ENCODE measurements at regions not wholly inside any gene's neighbourhood (a gene's known extent, or its start where the extent isn't known, plus 50 kb on each side); places are given as distances from the start of the nearest gene placed in this dataset.

DNA sequence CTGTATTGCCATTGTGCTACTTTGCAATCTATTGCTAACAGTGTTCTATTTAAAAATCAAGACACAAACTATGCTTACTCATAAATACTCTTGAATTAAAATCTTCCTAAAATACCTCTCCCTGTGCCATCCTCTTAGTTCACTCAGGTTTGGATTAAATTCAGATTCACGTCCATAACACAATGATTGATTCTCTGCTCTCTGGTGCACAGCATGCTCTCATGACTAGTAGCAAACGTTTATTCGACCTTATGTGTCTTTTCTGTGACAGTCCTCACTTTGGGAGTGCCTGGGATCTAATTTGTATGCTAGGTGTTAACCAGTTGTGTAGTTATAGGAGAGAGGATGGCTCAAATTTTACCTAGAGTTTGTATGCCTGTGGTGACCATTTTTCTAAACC lies 270.4 kb upstream of the FKBP1C start:
- TF ChIP-seq MAX (IDR thresholded peaks at IDR 0.05) (no peak), FOSL2 (IDR thresholded peaks at IDR 0.05) (no peak), FOSL2 (CRISPR knock-in tag; IDR thresholded peaks at IDR 0.05) (no peak), KDM1A (IDR thresholded peaks at IDR 0.05; ENCODE audit: low read depth) (no peak), RARB (CRISPR knock-in tag; IDR thresholded peaks at IDR 0.05) (no peak), MAFK (IDR thresholded peaks at IDR 0.05; ENCODE audit: partially characterized antibody) (no peak), REST (IDR thresholded peaks at IDR 0.05) (no peak), GATA3 (IDR thresholded peaks at IDR 0.05; ENCODE audit: borderline replicate concordance) (no peak)
- TF ChIP-seq, protein P1, sequence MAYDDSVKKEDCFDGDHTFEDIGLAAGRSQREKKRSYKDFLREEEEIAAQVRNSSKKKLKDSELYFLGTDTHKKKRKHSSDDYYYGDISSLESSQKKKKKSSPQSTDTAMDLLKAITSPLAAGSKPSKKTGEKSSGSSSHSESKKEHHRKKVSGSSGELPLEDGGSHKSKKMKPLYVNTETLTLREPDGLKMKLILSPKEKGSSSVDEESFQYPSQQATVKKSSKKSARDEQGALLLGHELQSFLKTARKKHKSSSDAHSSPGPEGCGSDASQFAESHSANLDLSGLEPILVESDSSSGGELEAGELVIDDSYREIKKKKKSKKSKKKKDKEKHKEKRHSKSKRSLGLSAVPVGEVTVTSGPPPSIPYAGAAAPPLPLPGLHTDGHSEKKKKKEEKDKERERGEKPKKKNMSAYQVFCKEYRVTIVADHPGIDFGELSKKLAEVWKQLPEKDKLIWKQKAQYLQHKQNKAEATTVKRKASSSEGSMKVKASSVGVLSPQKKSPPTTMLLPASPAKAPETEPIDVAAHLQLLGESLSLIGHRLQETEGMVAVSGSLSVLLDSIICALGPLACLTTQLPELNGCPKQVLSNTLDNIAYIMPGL (CRISPR knock-in tag; IDR thresholded peaks at IDR 0.05; ENCODE audit: borderline replicate concordance): no peak
- TF ChIP-seq, protein P2, sequence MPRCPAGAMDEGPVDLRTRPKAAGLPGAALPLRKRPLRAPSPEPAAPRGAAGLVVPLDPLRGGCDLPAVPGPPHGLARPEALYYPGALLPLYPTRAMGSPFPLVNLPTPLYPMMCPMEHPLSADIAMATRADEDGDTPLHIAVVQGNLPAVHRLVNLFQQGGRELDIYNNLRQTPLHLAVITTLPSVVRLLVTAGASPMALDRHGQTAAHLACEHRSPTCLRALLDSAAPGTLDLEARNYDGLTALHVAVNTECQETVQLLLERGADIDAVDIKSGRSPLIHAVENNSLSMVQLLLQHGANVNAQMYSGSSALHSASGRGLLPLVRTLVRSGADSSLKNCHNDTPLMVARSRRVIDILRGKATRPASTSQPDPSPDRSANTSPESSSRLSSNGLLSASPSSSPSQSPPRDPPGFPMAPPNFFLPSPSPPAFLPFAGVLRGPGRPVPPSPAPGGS (IDR thresholded peaks at IDR 0.05): no peak
- CTCF ChIA-PET: no interaction called here
- no peak for FAIRE-seq
- Histone ChIP-seq H3K4me3 (no peak overlapping the region), H3K9me3 (no peaks in the 10 kb centered on the region), H3K4me1 (no peaks in the 10 kb centered on the region), H3K4me2 (no peak overlapping the region), H3K27ac (no peak overlapping the region)
- no peak for ATAC-seq
- POLR2A ChIA-PET: no interaction called here
- WGBS (ENCODE audit: missing lambda C conversion rate): 3% methylated on average over 3 of the region's 3 CpGs
- DNase-seq (ENCODE audit: low read depth in 1 of 2, low spot score in 1 of 2): no peak

- ATAC-seq (no peak), FAIRE-seq (no peak), DNase-seq (ENCODE audit: low read depth in 1 of 2, low spot score in 1 of 2) (no peak)
- Histone ChIP-seq H3K9me3 (no peaks in the 10 kb centered on the region), H3K4me2 (no peak overlapping the region), H3K4me3 (no peak overlapping the region), H3K4me1 (no peaks in the 10 kb centered on the region), H3K27ac (no peak overlapping the region)
- CTCF ChIA-PET: no interaction called here
- POLR2A ChIA-PET: no interaction called here
- whole genome bisulfite sequencing (ENCODE audit: missing lambda C conversion rate): 41% methylated on average over 3 of the region's 3 CpGs
- no peak for TF ChIP-seq CEBPB (IDR thresholded peaks at IDR 0.05)
- no peak for TF ChIP-seq ZFP36 (IDR thresholded peaks at IDR 0.05; ENCODE audit: borderline replicate concordance, partially characterized antibody)
- no peak for TF ChIP-seq GATA3 (IDR thresholded peaks at IDR 0.05; ENCODE audit: borderline replicate concordance)
- TF ChIP-seq ZNF302 (CRISPR knock-in tag; IDR thresholded peaks at IDR 0.05): no peak
- TF ChIP-seq MAX (IDR thresholded peaks at IDR 0.05): no peak
- TF ChIP-seq, protein P3, sequence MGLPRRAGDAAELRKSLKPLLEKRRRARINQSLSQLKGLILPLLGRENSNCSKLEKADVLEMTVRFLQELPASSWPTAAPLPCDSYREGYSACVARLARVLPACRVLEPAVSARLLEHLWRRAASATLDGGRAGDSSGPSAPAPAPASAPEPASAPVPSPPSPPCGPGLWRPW (IDR thresholded peaks at IDR 0.05): no peak
- no peak for TF ChIP-seq JUNB (IDR thresholded peaks at IDR 0.05)
- TF ChIP-seq KDM1A (IDR thresholded peaks at IDR 0.05; ENCODE audit: low read depth): no peak
Observed at GRCh38 chr6:62942000-62942399, 269.3 kb upstream of the FKBP1C start.

- ChIA-PET POLR2A (no interaction called here), CTCF (no interaction called here)
- no peak overlapping the region for H3K4me3 ChIP-seq
- no peak overlapping the region for H3K27ac ChIP-seq
- H3K4me1 ChIP-seq: no peaks in the 10 kb centered on the region
- FAIRE-seq: no peak
- no peak for DNase-seq (ENCODE audit: low read depth in 1 of 2, low spot score in 1 of 2)
- no peaks in the 10 kb centered on the region for H3K9me3 ChIP-seq
- WGBS (ENCODE audit: missing lambda C conversion rate): 35% methylated on average over 2 of the region's 2 CpGs
- ATAC-seq: no peak
- no peak overlapping the region for H3K4me2 ChIP-seq
- TF ChIP-seq, protein P3 (IDR thresholded peaks at IDR 0.05): no peak
- no peak for TF ChIP-seq RCOR1 (IDR thresholded peaks at IDR 0.05; ENCODE audit: low read depth, low read length)
- no peak for TF ChIP-seq TFCP2L1 (CRISPR knock-in tag; IDR thresholded peaks at IDR 0.05)
- TF ChIP-seq ATOH8 (CRISPR knock-in tag; IDR thresholded peaks at IDR 0.05; ENCODE audit: low read depth): no peak
- no peak for TF ChIP-seq ZC3H11A (IDR thresholded peaks at IDR 0.05)
- TF ChIP-seq EHMT2 (IDR thresholded peaks at IDR 0.05; ENCODE audit: low read depth): no peak
- TF ChIP-seq TP53 (CRISPR knock-in tag; IDR thresholded peaks at IDR 0.05): no peak
- no peak for TF ChIP-seq CTCF (IDR thresholded peaks at IDR 0.05)
- TF ChIP-seq USF2 (IDR thresholded peaks at IDR 0.05): no peak
Observed at GRCh38 chr6:62968834-62969233, 242.4 kb upstream of the FKBP1C start.

Measured in A549 (cell line).